ENCODE measurements at regions not wholly inside any gene's neighbourhood (a gene's known extent, or its start where the extent isn't known, plus 50 kb on each side); places are given as distances from the start of the nearest gene placed in this dataset.

DNA sequence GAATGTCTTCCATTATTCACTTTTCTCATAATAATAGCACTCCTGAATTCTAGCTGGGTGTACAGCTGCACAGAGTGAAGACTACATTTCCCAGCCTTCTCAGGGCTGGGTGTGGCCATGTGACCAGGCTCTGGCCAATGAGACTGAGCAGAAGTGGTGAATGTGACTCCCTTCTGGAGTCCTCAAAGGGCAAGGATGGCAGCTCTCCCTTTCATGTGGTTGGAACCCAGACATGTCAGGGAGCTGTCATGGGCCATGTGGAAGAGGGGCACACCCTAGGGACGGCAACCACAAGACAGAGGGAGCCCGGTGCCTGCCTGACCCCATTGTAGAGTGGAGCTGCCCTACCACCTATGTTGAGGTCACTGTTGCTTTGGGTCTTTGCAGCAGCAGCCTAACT is 312.8 kb upstream of the SULF2 start:
- no peaks in the 10 kb centered on the region for H3K36me3 ChIP-seq
- no peaks in the 10 kb centered on the region for H3K4me1 ChIP-seq
- DNase-seq (ENCODE audit: extremely low spot score), result no peak
- H3K27ac ChIP-seq (replicated peaks in 1 of 4), result no peak overlapping the region
- TF ChIP-seq, protein P1, sequence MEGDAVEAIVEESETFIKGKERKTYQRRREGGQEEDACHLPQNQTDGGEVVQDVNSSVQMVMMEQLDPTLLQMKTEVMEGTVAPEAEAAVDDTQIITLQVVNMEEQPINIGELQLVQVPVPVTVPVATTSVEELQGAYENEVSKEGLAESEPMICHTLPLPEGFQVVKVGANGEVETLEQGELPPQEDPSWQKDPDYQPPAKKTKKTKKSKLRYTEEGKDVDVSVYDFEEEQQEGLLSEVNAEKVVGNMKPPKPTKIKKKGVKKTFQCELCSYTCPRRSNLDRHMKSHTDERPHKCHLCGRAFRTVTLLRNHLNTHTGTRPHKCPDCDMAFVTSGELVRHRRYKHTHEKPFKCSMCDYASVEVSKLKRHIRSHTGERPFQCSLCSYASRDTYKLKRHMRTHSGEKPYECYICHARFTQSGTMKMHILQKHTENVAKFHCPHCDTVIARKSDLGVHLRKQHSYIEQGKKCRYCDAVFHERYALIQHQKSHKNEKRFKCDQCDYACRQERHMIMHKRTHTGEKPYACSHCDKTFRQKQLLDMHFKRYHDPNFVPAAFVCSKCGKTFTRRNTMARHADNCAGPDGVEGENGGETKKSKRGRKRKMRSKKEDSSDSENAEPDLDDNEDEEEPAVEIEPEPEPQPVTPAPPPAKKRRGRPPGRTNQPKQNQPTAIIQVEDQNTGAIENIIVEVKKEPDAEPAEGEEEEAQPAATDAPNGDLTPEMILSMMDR (IDR thresholded peaks at IDR 0.05), result no peak
- TF ChIP-seq POLR2AphosphoS5 (IDR thresholded peaks at IDR 0.05), result no peak
- no peak for TF ChIP-seq EP300 (IDR thresholded peaks at IDR 0.05)
- TF ChIP-seq POLR2A (IDR thresholded peaks at IDR 0.05; ENCODE audit: low read depth), result no peak
- no CpG with 5 or more reads among the region's 2 CpGs for WGBS
- no peak overlapping the region for H3K4me3 ChIP-seq
- no peaks in the 10 kb centered on the region for H3K27me3 ChIP-seq
- intact Hi-C loops (cut with DNase I), result no loop called here
- no peaks in the 10 kb centered on the region for H3K9me3 ChIP-seq

- DNase-seq (ENCODE audit: extremely low spot score), result no peak
- Histone ChIP-seq H3K36me3 (no peaks in the 10 kb centered on the region), H3K4me1 (no peaks in the 10 kb centered on the region), H3K4me3 (no peak overlapping the region), H3K27me3 (no peaks in the 10 kb centered on the region), H3K27ac (replicated peaks in 1 of 4) (no peak overlapping the region), H3K9me3 (no peaks in the 10 kb centered on the region)
- intact Hi-C loops (cut with DNase I), result no loop called here
- WGBS, result 96% methylated on average over 9 of the region's 10 CpGs
- TF ChIP-seq EP300 (IDR thresholded peaks at IDR 0.05), result no peak
- no peak for TF ChIP-seq POLR2AphosphoS5 (IDR thresholded peaks at IDR 0.05)
- no peak for TF ChIP-seq POLR2A (IDR thresholded peaks at IDR 0.05; ENCODE audit: low read depth)
- TF ChIP-seq, protein P1 (IDR thresholded peaks at IDR 0.05), result no peak
Measured at GRCh38 chr20:48096957-48097890, 311.9 kb upstream of the SULF2 start.

DNA sequence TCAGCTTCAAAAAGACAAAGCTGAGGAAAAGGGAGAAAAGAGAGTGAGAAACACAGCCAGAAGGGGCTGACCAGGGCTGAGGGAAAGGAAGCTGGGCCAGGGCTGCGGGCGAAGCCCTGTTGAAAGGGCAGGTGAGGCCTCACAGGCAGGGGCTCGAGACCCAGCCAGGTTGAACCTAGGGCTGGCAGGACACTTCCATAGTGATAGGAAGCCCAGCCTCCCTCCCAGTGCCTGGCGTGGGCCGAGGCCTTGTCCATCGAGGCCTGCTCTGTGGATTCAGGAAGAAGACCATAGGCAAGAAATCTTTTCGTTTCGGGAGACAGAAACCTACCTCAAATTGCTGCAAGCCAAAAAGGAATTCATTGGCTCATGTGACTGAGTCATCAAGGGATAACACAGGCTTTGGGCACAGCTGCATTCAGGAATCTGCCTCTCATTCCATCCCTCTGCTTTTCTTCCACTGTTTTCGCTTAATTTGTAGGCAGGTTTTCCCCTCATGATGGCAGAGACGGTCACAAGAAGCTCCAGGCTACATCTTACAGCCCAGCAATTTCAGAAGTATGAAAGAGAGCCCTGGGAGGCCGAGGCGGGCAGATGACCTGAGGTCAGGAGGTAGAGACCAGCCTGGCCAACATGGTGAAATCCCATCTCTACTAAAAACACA is 311.1 kb upstream of the SULF2 start:
- WGBS, result 98% methylated on average over 12 of the region's 12 CpGs
- intact Hi-C loops (cut with DNase I), result no loop called here
- Histone ChIP-seq H3K27ac (replicated peaks in 1 of 4) (no peak overlapping the region), H3K4me3 (no peak overlapping the region), H3K27me3 (no peaks in the 10 kb centered on the region), H3K4me1 (no peaks in the 10 kb centered on the region), H3K36me3 (no peaks in the 10 kb centered on the region), H3K9me3 (no peaks in the 10 kb centered on the region)
- TF ChIP-seq, protein P1 (IDR thresholded peaks at IDR 0.05), result no peak
- TF ChIP-seq POLR2AphosphoS5 (IDR thresholded peaks at IDR 0.05) (no peak), EP300 (IDR thresholded peaks at IDR 0.05) (no peak), POLR2A (IDR thresholded peaks at IDR 0.05; ENCODE audit: low read depth) (no peak)
- DNase-seq (ENCODE audit: extremely low spot score), result no peak

DNA sequence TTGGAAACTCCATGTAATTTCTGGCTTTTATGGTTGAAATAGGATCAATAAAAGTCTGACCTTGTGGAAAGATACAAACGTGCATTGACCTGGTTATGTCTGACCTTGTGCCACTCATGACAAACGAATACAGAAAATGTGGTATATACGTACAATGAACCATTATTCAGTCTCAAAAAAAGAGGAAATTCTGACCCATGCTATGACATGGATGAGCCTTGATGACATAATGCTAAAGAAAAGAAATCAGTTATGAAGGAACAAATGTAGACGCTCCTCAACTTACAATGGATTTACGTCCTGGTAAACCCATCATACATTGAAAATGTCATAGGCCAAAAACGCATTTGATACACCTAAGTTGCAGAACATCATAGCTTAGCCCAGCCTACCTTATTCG is 309.7 kb upstream of the SULF2 start:
- Histone ChIP-seq H3K4me3 (no peak overlapping the region), H3K9me3 (no peaks in the 10 kb centered on the region), H3K36me3 (no peaks in the 10 kb centered on the region), H3K27ac (replicated peaks in 1 of 4) (no peak overlapping the region), H3K27me3 (no peaks in the 10 kb centered on the region), H3K4me1 (no peaks in the 10 kb centered on the region)
- no peak for DNase-seq (ENCODE audit: extremely low spot score)
- 93% methylated on average over 7 of the region's 7 CpGs for WGBS
- TF ChIP-seq POLR2A (IDR thresholded peaks at IDR 0.05; ENCODE audit: low read depth) (no peak), POLR2AphosphoS5 (IDR thresholded peaks at IDR 0.05) (no peak), EP300 (IDR thresholded peaks at IDR 0.05) (no peak)
- TF ChIP-seq, protein P1 (IDR thresholded peaks at IDR 0.05), result no peak
- intact Hi-C loops (cut with DNase I), result no loop called here
